ENCODE measurements at regions not wholly inside any gene's neighbourhood (a gene's known extent, or its start where the extent isn't known, plus 50 kb on each side); places are given as distances from the start of the nearest gene placed in this dataset.
A peak's percentile ranks its signal among the peaks of the same experiment; 100 is the strongest.

GRCh38 chr3:137695351-137695750 lies 68.8 kb upstream of the SOX14 start:
- Histone ChIP-seq H3K9ac (ENCODE audit: low read depth in 1 of 2, low read length in 2 of 2) (no peak overlapping the region), H3K27ac (ENCODE audit: low read depth in 1 of 2, low read length in 2 of 2) (no peak overlapping the region), H3K36me3 (ENCODE audit: control insufficient read depth in 4 of 4, insufficient read depth in 3 of 4, low read depth in 1 of 4, low read length in 3 of 4) (no peaks in the 10 kb centered on the region), H3K4me1 (ENCODE audit: control insufficient read depth in 4 of 4, insufficient read depth in 4 of 4, low read length in 3 of 4) (no peaks in the 10 kb centered on the region), H3K27me3 (ENCODE audit: control insufficient read depth in 4 of 4, insufficient read depth in 4 of 4, low read length in 3 of 4) (no peaks in the 10 kb centered on the region), H3K4me3 (ENCODE audit: low read depth in 1 of 3, low read length in 3 of 3) (no peak overlapping the region), H3K9me3 (ENCODE audit: control insufficient read depth in 4 of 4, low read length in 3 of 4) (no peaks in the 10 kb centered on the region)
- DNase-seq (ENCODE audit: low spot score) = no peak
- WGBS = 51% methylated on average over 6 of the region's 6 CpGs
- no peak for TF ChIP-seq NR2F2 (IDR thresholded peaks at IDR 0.05)
- TF ChIP-seq ATF3 (IDR thresholded peaks at IDR 0.05) = no peak
- no peak for TF ChIP-seq HNF4G (IDR thresholded peaks at IDR 0.05)
- TF ChIP-seq FOXA1 (IDR thresholded peaks at IDR 0.05) = no peak
- no peak for TF ChIP-seq RXRA (IDR thresholded peaks at IDR 0.05)
- TF ChIP-seq YY1 (IDR thresholded peaks at IDR 0.05) = no peak
- TF ChIP-seq ZBTB33 (IDR thresholded peaks at IDR 0.05) = no peak
- TF ChIP-seq TAF1 (conservative IDR thresholded peaks at IDR 0.05) = no peak
- no peak for TF ChIP-seq HNF4A (conservative IDR thresholded peaks at IDR 0.05)
- TF ChIP-seq REST (IDR thresholded peaks at IDR 0.05) = no peak
- TF ChIP-seq EGR1 (IDR thresholded peaks at IDR 0.05; ENCODE audit: low read depth in 2 of 2) = no peak
- TF ChIP-seq MAX (IDR thresholded peaks at IDR 0.05) = no peak

GRCh38 chr3:137709011-137709601 lies 55.0 kb upstream of the SOX14 start:
- Histone ChIP-seq H3K9me3 (ENCODE audit: control insufficient read depth in 4 of 4, low read length in 3 of 4) (no peaks in the 10 kb centered on the region), H3K27me3 (ENCODE audit: control insufficient read depth in 4 of 4, insufficient read depth in 4 of 4, low read length in 3 of 4) (peaks cover 0 to 7% (median 0%) of the 10 kb centered on the region in 4 donors), H3K9ac (ENCODE audit: low read depth in 1 of 2, low read length in 2 of 2) (no peak overlapping the region), H3K4me3 (ENCODE audit: low read depth in 1 of 3, low read length in 3 of 3) (no peak overlapping the region), H3K27ac (ENCODE audit: low read depth in 1 of 2, low read length in 2 of 2) (no peak overlapping the region), H3K36me3 (ENCODE audit: control insufficient read depth in 4 of 4, insufficient read depth in 3 of 4, low read depth in 1 of 4, low read length in 3 of 4) (no peaks in the 10 kb centered on the region), H3K4me1 (ENCODE audit: control insufficient read depth in 4 of 4, insufficient read depth in 4 of 4, low read length in 3 of 4) (no peaks in the 10 kb centered on the region)
- no peak for DNase-seq (ENCODE audit: low spot score)
- 3% methylated on average over 3 of the region's 3 CpGs for WGBS
- TF ChIP-seq HNF4A (conservative IDR thresholded peaks at IDR 0.05) (no peak), REST (IDR thresholded peaks at IDR 0.05) (no peak), FOXA2 (IDR thresholded peaks at IDR 0.05) (no peak), CTCF (IDR thresholded peaks at IDR 0.05; ENCODE audit: low read depth, low read length, missing input control) (peak; percentile 61), GABPA (IDR thresholded peaks at IDR 0.05 in 1 of 2, conservative IDR thresholded peaks at IDR 0.05 in 1 of 2) (no peak), ZBTB33 (IDR thresholded peaks at IDR 0.05) (no peak), HNF4G (IDR thresholded peaks at IDR 0.05) (no peak), FOXA1 (IDR thresholded peaks at IDR 0.05) (no peak), RAD21 (IDR thresholded peaks at IDR 0.05) (peak; percentile 74 to 82), SP1 (IDR thresholded peaks at IDR 0.05) (no peak), TAF1 (conservative IDR thresholded peaks at IDR 0.05) (no peak), NR2F2 (IDR thresholded peaks at IDR 0.05) (no peak)

Measured in liver (tissue), 8 donors.